Testis (tissue), 2 donors: ENCODE measurements at regions not wholly inside any gene's neighbourhood (a gene's known extent, or its start where the extent isn't known, plus 50 kb on each side); places are given as distances from the start of the nearest gene placed in this dataset.

Source experiments
- DNase-seq: peaks from one replicate; pipeline ENCODE4 v3.0.0-alpha.2; 2019
- H3K27ac ChIP-seq, 2 donors: fragments of 200-600 bp; sonication (generic); one replicate each; pipeline ENCODE4 v1.5.1; 2019
- H3K27me3 ChIP-seq: fragments of 200-600 bp; sonication (generic); one replicate; pipeline ENCODE4 v1.5.1; 2019
- H3K36me3 ChIP-seq: fragments of 200-600 bp; sonication (generic); one replicate; pipeline ENCODE4 v1.5.1; 2017; ENCODE audit warnings: low read depth; ENCODE audit errors: missing control alignments
- H3K4me1 ChIP-seq: fragments of 200-600 bp; sonication (generic); one replicate; pipeline ENCODE4 v1.5.1; 2019
- H3K4me3 ChIP-seq, 2 donors: fragments of 200-600 bp; sonication (generic); one replicate each; pipeline ENCODE4 v1.5.1; 2017 to 2019
- H3K9me3 ChIP-seq: fragments of 200-600 bp; sonication (generic); one replicate; pipeline ENCODE4 v1.5.1; 2017
- POLR2A ChIP-seq: fragments of 450-650 bp; IDR thresholded peaks from one replicate; pipeline ENCODE4 v1.6.1; 2017; ENCODE audit warnings: antibody characterized with exemption, mild to moderate bottlenecking, moderate library complexity
- WGBS, 2 donors: methylation state at CpG; one replicate each; pipeline ENCODE4 v1.1.5; 2018; 5-methylcytosine and 5-hydroxymethylcytosine counted together
- intact Hi-C: fragments of 100-400 bp; cut with DNase I; formaldehyde crosslinking; loops from one replicate; pipeline ENCODE4 v1.15.1; 2023; ENCODE audit warnings: low total_unique reads
- TF ChIP-seq, protein P1 (sequence below), 3 experiments: fragments of 450-650 bp in 2 of 3; fragments of 200-600 bp in 1 of 3; sonication (generic) in 1 of 3; IDR thresholded peaks; one replicate each; pipeline ENCODE4 v1.5.1; 2016 to 2019; ENCODE audit warnings: antibody characterized with exemption in 3 of 3, mild to moderate bottlenecking in 2 of 3, moderate library complexity in 1 of 3

DNA sequence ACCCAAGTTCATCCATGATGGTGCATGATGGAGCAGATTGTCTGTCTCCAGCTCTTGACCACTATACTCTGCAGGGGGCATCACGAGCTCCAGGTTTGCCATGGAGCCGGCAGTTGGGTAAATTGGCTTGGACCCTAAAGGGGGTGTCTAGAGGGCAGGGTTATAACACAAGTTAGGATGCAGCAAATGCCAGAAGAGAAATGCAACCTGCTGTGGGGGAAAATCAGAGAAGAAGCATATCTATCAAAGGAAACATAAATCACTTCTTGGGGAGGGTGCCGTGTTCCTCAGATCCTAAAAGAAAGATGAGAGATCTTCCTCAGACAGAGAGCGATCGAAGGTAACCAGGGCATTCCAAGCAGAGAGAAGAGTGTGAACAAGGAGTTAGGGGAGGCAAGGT lies 334.9 kb downstream of the C12orf75 start:
- DNase-seq = no peak

DNA sequence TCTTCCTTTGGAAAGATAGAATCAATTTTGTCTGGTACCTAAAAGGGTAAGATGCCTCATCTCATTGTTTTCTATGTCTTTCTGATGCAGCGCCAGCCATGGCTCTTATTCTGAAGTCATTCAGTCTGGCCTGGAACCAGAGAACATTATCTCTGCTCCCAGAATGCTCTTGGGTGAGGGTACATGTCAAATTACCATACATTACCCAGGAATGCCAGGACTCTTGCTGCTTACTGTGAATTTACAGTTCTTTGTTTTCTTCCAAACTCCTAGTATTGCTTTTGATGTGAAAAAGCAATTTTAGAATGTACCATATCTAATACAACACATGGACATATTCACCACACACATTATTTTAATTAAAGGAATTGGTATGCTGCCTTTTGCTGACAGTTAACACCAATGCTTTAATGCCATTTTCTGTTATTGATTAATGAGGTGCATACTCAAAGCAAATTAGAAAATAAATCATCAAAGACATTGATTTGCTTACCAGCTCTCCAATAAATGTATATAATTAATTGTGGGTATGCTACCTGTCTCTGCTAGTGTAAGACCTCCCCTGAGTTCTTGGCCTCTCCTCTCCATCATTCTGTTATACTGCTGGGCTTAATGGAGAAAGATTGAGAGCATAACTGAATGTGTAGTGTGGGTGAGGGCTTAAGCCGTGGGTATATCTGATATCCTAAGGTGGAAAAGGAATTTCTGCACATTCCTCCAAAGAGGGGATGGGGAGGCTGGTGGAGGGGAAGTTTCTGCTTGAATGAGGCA lies 337.7 kb downstream of the C12orf75 start:
- Histone ChIP-seq H3K9me3 (no peaks in the 10 kb centered on the region), H3K4me1 (no peaks in the 10 kb centered on the region), H3K4me3 (no peak overlapping the region), H3K27ac (no peak overlapping the region), H3K36me3 (no peaks in the 10 kb centered on the region), H3K27me3 (no peaks in the 10 kb centered on the region)
- intact Hi-C loops = no loop called here
- no peak for TF ChIP-seq POLR2A
- TF ChIP-seq, protein P1, sequence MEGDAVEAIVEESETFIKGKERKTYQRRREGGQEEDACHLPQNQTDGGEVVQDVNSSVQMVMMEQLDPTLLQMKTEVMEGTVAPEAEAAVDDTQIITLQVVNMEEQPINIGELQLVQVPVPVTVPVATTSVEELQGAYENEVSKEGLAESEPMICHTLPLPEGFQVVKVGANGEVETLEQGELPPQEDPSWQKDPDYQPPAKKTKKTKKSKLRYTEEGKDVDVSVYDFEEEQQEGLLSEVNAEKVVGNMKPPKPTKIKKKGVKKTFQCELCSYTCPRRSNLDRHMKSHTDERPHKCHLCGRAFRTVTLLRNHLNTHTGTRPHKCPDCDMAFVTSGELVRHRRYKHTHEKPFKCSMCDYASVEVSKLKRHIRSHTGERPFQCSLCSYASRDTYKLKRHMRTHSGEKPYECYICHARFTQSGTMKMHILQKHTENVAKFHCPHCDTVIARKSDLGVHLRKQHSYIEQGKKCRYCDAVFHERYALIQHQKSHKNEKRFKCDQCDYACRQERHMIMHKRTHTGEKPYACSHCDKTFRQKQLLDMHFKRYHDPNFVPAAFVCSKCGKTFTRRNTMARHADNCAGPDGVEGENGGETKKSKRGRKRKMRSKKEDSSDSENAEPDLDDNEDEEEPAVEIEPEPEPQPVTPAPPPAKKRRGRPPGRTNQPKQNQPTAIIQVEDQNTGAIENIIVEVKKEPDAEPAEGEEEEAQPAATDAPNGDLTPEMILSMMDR (IDR thresholded peaks at IDR 0.05) = no peak
- WGBS, 2 donors = 81 to 91% methylated on average over 2 of the region's 2 CpGs
- DNase-seq = no peak

More for the DNA sequence above, 334.9 kb downstream of the C12orf75 start:
- no peaks in the 10 kb centered on the region for H3K9me3 ChIP-seq
- TF ChIP-seq, protein P1 (IDR thresholded peaks at IDR 0.05) = no peak
- no peak for TF ChIP-seq POLR2A
- intact Hi-C loops = no loop called here
- H3K4me1 ChIP-seq = no peaks in the 10 kb centered on the region
- H3K36me3 ChIP-seq = no peaks in the 10 kb centered on the region
- WGBS, 2 donors = 82 to 91% methylated on average over 5 of the region's 5 CpGs
- H3K4me3 ChIP-seq = no peak overlapping the region
- H3K27ac ChIP-seq = no peak overlapping the region
- no peaks in the 10 kb centered on the region for H3K27me3 ChIP-seq

DNA sequence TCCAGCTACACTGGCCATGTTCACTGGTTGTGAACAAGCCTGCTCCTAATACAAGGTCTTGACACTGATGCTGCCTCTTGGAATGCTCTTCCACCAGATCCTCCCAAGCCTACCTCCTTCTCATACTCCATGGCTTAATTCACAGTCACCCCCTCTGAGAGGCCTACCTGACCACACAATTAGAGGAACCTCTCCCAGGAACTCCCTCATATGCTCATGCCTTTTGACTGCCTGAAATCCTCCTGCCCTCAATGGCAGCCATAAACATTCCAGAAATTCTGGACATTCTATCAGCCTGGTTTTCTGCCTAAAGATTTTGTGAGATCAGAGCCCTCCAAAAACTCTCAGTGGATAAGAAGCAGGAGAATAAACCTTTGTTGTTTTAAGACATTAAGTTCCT lies 340.2 kb downstream of the C12orf75 start:
- no peak for TF ChIP-seq POLR2A
- TF ChIP-seq, protein P1 (IDR thresholded peaks at IDR 0.05) = no peak
- intact Hi-C loops = no loop called here
- H3K9me3 ChIP-seq = no peaks in the 10 kb centered on the region
- H3K27me3 ChIP-seq = no peaks in the 10 kb centered on the region
- H3K4me3 ChIP-seq = no peak overlapping the region
- H3K36me3 ChIP-seq = no peaks in the 10 kb centered on the region
- no peaks in the 10 kb centered on the region for H3K4me1 ChIP-seq
- DNase-seq = no peak
- H3K27ac ChIP-seq = no peak overlapping the region

DNA sequence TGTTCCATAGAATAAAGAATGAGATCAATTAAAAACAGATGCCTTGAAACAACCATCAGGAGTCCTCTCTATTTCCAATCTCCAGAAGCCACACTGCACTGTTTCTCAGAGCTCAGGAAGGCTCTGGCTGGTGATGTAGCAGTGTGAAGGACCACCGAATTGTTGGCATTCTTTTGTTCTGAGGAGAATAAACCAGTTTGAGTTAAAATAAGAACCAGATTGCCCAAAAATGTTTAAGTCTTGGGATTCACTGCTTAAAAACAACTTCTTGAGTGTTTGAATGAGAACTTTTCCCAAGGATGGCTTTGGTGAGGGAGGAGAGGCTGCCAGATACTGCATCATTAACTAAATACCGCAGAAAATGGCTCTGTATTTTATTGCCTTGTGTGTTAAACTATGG lies 341.2 kb downstream of the C12orf75 start:
- 77 to 78% methylated on average over 2 of the region's 2 CpGs for WGBS, 2 donors
- Histone ChIP-seq H3K36me3 (no peaks in the 10 kb centered on the region), H3K27ac (peak overlapping the region in 1 of 2 donors; percentile 16), H3K4me3 (no peak overlapping the region), H3K9me3 (no peaks in the 10 kb centered on the region), H3K27me3 (no peaks in the 10 kb centered on the region), H3K4me1 (no peaks in the 10 kb centered on the region)
- intact Hi-C loops = no loop called here
- TF ChIP-seq, protein P1 (IDR thresholded peaks at IDR 0.05) = no peak
- no peak for TF ChIP-seq POLR2A
- DNase-seq = no peak
